ENCODE measurements at regions not wholly inside any gene's neighbourhood (a gene's known extent, or its start where the extent isn't known, plus 50 kb on each side); places are given as distances from the start of the nearest gene placed in this dataset.

GRCh38 chr20:57803508-57804005 lies 93.7 kb upstream of the PMEPA1 start:
- TF ChIP-seq POLR2A (IDR thresholded peaks at IDR 0.05; ENCODE audit: low read depth, low read length) (no peak), SPI1 (IDR thresholded peaks at IDR 0.05; ENCODE audit: low read depth, low read length) (no peak), TAF1 (IDR thresholded peaks at IDR 0.05; ENCODE audit: low read depth, low read length) (no peak), POLR2AphosphoS5 (IDR thresholded peaks at IDR 0.05; ENCODE audit: low read depth, low read length) (no peak), POU2F2 (IDR thresholded peaks at IDR 0.05; ENCODE audit: low read depth, low read length) (no peak), PAX5 (IDR thresholded peaks at IDR 0.05; ENCODE audit: insufficient read depth, low read length, severe bottlenecking) (no peak)

Data from GM12891 (cell line).